ENCODE measurements at regions not wholly inside any gene's neighbourhood (a gene's known extent, or its start where the extent isn't known, plus 50 kb on each side); places are given as distances from the start of the nearest gene placed in this dataset.

- ATAC-seq (no peak), DNase-seq (no peak)
- Mint-ChIP-seq H3K27ac (no peak overlapping the region), H3K36me3 (ENCODE audit: low read depth) (peaks cover 2% of the 10 kb centered on the region), H3K4me1 (no peaks in the 10 kb centered on the region), H3K27me3 (peaks cover 28% of the 10 kb centered on the region), H3K4me3 (no peak overlapping the region)
- H3K9me3 ChIP-seq (ENCODE audit: control insufficient read depth, low read length, poor library complexity, severe bottlenecking), result no peaks in the 10 kb centered on the region
Measured at GRCh38 chr3:193800138-193801043, 207.4 kb downstream of the OPA1 start.

- Mint-ChIP-seq H3K27ac (no peak overlapping the region), H3K4me1 (no peaks in the 10 kb centered on the region), H3K27me3 (peaks cover 21% of the 10 kb centered on the region), H3K4me3 (no peak overlapping the region), H3K36me3 (ENCODE audit: low read depth) (peaks cover 1% of the 10 kb centered on the region)
- no peaks in the 10 kb centered on the region for H3K9me3 ChIP-seq (ENCODE audit: control insufficient read depth, low read length, poor library complexity, severe bottlenecking)
- DNase-seq (no peak), ATAC-seq (no peak)
Measured at GRCh38 chr3:193801097-193801496, 208.1 kb downstream of the OPA1 start.

- no peak for DNase-seq
- peaks cover 18% of the 10 kb centered on the region for H3K27me3 Mint-ChIP-seq
- no peaks in the 10 kb centered on the region for H3K4me1 Mint-ChIP-seq
Measured at GRCh38 chr3:193803288-193803687, 210.3 kb downstream of the OPA1 start.

GRCh38 chr3:193805448-193805847 is 212.4 kb downstream of the OPA1 start:
- no peak for DNase-seq
- no peak for ATAC-seq
- Mint-ChIP-seq H3K27me3 (peaks cover 32% of the 10 kb centered on the region), H3K4me1 (peaks cover 3% of the 10 kb centered on the region), H3K27ac (no peak overlapping the region), H3K4me3 (no peak overlapping the region), H3K36me3 (ENCODE audit: low read depth) (no peaks in the 10 kb centered on the region)
- no peaks in the 10 kb centered on the region for H3K9me3 ChIP-seq (ENCODE audit: control insufficient read depth, low read length, poor library complexity, severe bottlenecking)

More at GRCh38 chr3:193803288-193803687, 210.3 kb downstream of the OPA1 start:
- no peaks in the 10 kb centered on the region for H3K36me3 Mint-ChIP-seq (ENCODE audit: low read depth)
- H3K27ac Mint-ChIP-seq, result no peak overlapping the region
- H3K9me3 ChIP-seq (ENCODE audit: control insufficient read depth, low read length, poor library complexity, severe bottlenecking), result no peaks in the 10 kb centered on the region
- H3K4me3 Mint-ChIP-seq, result no peak overlapping the region
- no peak for ATAC-seq

GRCh38 chr3:193808317-193808716 is 215.3 kb downstream of the OPA1 start:
- no peaks in the 10 kb centered on the region for H3K9me3 ChIP-seq (ENCODE audit: control insufficient read depth, low read length, poor library complexity, severe bottlenecking)
- H3K27me3 Mint-ChIP-seq, result peaks cover 32% of the 10 kb centered on the region
- H3K36me3 Mint-ChIP-seq (ENCODE audit: low read depth), result no peaks in the 10 kb centered on the region
- ATAC-seq (no peak), DNase-seq (no peak)
- no peak overlapping the region for H3K27ac Mint-ChIP-seq
- no peak overlapping the region for H3K4me3 Mint-ChIP-seq
- peaks cover 3% of the 10 kb centered on the region for H3K4me1 Mint-ChIP-seq

DNA sequence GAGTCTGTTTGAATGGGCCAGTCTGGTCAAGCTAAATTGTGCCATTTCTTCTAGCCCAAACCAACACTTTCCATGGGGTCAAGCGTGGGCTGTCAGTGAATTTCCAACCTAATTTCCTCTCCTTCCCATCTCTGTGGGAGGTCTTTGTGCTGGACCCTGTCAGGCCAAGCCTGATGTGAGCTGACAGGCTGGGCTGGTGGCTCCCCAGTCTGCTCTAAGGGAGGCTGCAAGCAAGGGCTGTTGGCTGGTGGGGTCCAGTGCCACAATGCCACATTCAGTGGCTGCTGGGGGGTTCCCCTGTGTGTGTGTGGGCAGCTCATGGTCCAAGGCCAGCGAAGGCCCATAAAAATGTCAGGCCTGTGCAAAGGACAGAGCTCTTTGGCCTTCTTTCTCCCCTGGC is 216.1 kb downstream of the OPA1 start:
- ATAC-seq (no peak), DNase-seq (no peak)
- no peak overlapping the region for H3K27ac Mint-ChIP-seq
- peaks cover 36% of the 10 kb centered on the region for H3K27me3 Mint-ChIP-seq
- no peaks in the 10 kb centered on the region for H3K36me3 Mint-ChIP-seq (ENCODE audit: low read depth)
- H3K4me3 Mint-ChIP-seq, result no peak overlapping the region
- no peaks in the 10 kb centered on the region for H3K9me3 ChIP-seq (ENCODE audit: control insufficient read depth, low read length, poor library complexity, severe bottlenecking)
- H3K4me1 Mint-ChIP-seq, result peaks cover 3% of the 10 kb centered on the region

DNA sequence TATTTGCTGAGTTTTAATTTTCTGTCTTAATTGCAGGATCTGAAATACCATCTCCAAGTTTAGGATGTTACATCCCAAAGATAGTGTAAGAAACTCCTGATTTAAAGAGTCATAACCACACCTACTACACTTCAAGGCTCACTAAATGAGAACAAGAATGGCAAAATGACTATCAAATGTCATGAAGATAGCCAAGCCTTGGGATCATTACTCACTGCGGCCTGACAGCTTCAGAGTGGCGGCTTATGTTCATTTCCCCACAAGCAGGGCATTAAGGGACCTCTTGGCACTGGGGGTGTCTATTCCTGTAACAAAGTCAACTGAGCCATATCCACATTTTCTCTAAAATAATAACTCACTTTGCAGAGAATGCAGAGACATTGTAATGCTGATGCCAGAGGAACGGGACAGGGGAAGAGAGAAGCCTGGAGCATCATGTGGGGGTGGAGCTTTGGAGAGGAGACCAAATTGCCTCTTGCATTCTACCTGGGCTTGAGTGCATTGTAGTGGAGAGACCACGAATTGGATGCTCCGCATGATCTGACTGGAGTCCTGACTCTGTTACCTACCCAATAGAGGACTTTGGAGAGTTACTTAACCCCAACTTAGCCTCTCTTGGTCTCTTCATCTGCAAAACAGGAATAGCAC is 219.2 kb downstream of the OPA1 start:
- ATAC-seq, result no peak
- Mint-ChIP-seq H3K36me3 (ENCODE audit: low read depth) (no peaks in the 10 kb centered on the region), H3K4me3 (no peak overlapping the region), H3K4me1 (peaks cover 3% of the 10 kb centered on the region), H3K27me3 (peaks cover 36% of the 10 kb centered on the region), H3K27ac (no peak overlapping the region)
- no peaks in the 10 kb centered on the region for H3K9me3 ChIP-seq (ENCODE audit: control insufficient read depth, low read length, poor library complexity, severe bottlenecking)
- no peak for DNase-seq

- no peak overlapping the region for H3K27ac Mint-ChIP-seq
- ATAC-seq, result no peak
- H3K9me3 ChIP-seq (ENCODE audit: control insufficient read depth, low read length, poor library complexity, severe bottlenecking), result no peaks in the 10 kb centered on the region
- peaks cover 3% of the 10 kb centered on the region for H3K4me1 Mint-ChIP-seq
- peaks cover 42% of the 10 kb centered on the region for H3K27me3 Mint-ChIP-seq
- no peak for DNase-seq
- H3K4me3 Mint-ChIP-seq, result no peak overlapping the region
- no peaks in the 10 kb centered on the region for H3K36me3 Mint-ChIP-seq (ENCODE audit: low read depth)
Measured at GRCh38 chr3:193812791-193813500, 219.9 kb downstream of the OPA1 start.

DNA sequence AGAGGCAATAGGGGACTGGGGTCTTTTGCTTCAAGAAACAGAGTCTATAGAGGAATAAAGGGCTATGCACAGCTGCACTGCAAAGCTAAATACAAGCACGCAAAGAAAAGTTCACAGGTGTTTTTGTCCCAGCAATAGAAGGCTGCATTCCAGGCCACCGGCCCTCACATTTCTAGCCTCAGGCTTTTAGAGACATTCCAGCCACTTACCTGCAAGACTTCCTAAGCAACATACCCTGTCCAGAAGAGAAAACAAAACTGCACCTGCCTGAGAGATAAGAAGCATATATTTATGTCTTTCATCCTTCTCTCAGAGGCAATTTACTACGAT is 220.5 kb downstream of the OPA1 start:
- H3K4me1 Mint-ChIP-seq, result peaks cover 2% of the 10 kb centered on the region
- H3K27me3 Mint-ChIP-seq, result peaks cover 44% of the 10 kb centered on the region
- no peaks in the 10 kb centered on the region for H3K9me3 ChIP-seq (ENCODE audit: control insufficient read depth, low read length, poor library complexity, severe bottlenecking)
- H3K4me3 Mint-ChIP-seq, result no peak overlapping the region
- no peaks in the 10 kb centered on the region for H3K36me3 Mint-ChIP-seq (ENCODE audit: low read depth)
- DNase-seq (no peak), ATAC-seq (no peak)
- no peak overlapping the region for H3K27ac Mint-ChIP-seq

DNA sequence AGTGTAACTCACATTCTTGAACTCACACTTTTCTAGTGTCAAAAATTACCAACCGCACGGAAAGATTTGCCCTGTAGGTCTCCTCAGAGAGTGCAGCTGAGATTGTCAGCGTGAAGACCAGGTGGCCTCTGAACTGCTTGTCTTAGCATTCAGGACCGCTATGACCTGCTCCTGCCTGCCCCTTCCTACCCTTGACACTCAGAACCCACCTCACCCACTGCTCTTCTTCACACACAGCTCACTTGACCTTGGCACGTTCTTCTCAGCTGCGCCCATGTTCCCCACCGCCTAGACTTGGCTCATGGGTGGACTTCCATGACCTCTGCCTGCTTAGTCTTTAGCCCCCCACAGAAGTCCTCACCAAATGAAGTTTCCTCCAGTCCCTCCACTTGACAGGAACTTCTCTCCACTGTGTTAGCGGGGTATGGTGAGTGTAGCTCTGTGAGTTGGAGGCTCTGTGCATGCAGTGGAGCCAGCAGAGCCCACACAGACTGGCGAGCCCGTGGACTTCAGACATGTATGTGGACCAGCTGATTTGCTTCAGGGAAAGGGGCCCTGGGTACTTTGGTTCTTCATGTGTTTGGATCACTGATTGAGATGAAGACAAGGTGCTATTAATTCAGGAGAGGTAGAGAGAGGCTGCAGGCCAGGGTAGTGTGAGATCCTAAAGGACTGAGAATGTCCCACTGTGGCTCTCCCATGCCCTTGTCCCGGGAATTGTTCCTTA is 221.3 kb downstream of the OPA1 start:
- DNase-seq (no peak), ATAC-seq (no peak)
- H3K27ac Mint-ChIP-seq, result no peak overlapping the region
- no peaks in the 10 kb centered on the region for H3K4me1 Mint-ChIP-seq
- H3K4me3 Mint-ChIP-seq, result no peak overlapping the region
- no peaks in the 10 kb centered on the region for H3K36me3 Mint-ChIP-seq (ENCODE audit: low read depth)
- no peaks in the 10 kb centered on the region for H3K9me3 ChIP-seq (ENCODE audit: control insufficient read depth, low read length, poor library complexity, severe bottlenecking)
- H3K27me3 Mint-ChIP-seq, result peaks cover 43% of the 10 kb centered on the region

DNA sequence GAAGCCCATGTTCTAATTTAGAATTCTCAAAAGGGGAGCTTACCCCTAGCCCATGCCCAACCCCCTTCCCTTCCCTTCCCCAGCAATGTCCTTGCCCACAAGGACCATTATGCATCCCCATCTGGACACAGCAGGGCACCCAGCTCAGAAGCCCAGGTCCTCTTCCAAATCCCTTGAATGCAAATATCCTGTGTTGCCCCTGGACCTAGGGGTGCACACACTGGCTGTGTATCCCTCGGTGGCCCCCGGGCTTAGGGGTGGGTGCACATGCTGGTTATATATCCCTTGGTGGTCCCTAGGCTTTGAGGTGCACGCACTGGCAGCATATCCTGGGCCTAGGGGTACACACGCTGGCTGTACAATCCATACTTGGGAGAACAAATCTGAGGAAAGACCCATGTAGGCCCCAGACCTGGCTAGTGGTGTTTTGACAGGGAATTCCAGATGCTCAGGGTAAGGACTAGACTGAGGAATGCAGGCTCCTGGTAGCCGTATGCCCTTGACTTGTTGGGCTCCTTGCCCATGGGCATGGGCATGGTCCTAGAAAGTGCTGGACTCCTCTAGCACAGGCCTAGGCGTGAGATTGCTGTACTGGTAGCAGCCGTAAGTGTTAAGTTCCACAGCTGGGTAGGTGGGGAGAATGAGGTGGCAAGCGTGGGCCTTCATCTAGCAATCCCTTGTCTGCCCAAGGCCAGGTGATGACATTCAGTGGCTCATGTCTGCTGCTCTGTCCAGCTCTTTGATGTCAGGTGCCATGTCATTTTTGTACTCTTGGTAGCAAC is 222.4 kb downstream of the OPA1 start:
- Mint-ChIP-seq H3K4me1 (no peaks in the 10 kb centered on the region), H3K4me3 (no peak overlapping the region), H3K36me3 (ENCODE audit: low read depth) (no peaks in the 10 kb centered on the region), H3K27me3 (peaks cover 44% of the 10 kb centered on the region), H3K27ac (no peak overlapping the region)
- ATAC-seq (no peak), DNase-seq (no peak)
- no peaks in the 10 kb centered on the region for H3K9me3 ChIP-seq (ENCODE audit: control insufficient read depth, low read length, poor library complexity, severe bottlenecking)

DNA sequence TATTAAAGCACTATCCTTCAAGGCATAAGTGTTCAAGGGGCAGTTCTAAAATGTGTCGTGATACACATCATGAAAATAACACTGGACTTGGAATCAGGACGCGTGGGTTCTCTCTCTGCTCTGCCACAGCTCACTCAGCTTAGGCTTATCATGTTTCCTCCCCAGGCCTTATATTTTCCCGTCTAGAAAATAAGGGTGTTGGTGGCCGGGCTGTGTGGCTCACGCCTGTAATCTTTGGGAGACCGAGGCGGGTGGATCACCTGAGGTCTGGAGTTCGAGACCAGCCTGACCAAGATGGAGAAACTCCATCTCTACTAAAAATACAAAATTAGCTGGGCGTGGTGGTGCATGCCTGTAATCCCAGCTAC is 223.0 kb downstream of the OPA1 start:
- Mint-ChIP-seq H3K4me1 (peaks cover 2% of the 10 kb centered on the region), H3K36me3 (ENCODE audit: low read depth) (no peaks in the 10 kb centered on the region), H3K27me3 (peaks cover 48% of the 10 kb centered on the region), H3K27ac (no peak overlapping the region), H3K4me3 (no peak overlapping the region)
- no peaks in the 10 kb centered on the region for H3K9me3 ChIP-seq (ENCODE audit: control insufficient read depth, low read length, poor library complexity, severe bottlenecking)
- no peak for DNase-seq
- ATAC-seq, result no peak
